Iris pigment epithelial cell (primary cell): ENCODE measurements at regions not wholly inside any gene's neighbourhood (a gene's known extent, or its start where the extent isn't known, plus 50 kb on each side); places are given as distances from the start of the nearest gene placed in this dataset.
"Not testable (repeated sequence)": the region's sequence is repeated elsewhere in the genome, so short reads cannot be mapped to it uniquely, and the experiment has no call there.

Experiments
- DNase-seq: peaks from one replicate; pipeline ENCODE4 v3.0.0-alpha.2; 2011; ENCODE audit warnings: low read depth

GRCh38 chr12:105481392-105482300 is 151.2 kb downstream of the C12orf75 start:
- peak; percentile 40 for DNase-seq

- no peak for DNase-seq
These were observed 152.5 kb downstream of the C12orf75 start for GRCh38 chr12:105482951-105483350.

GRCh38 chr12:105483691-105484090 is 153.2 kb downstream of the C12orf75 start:
- DNase-seq, result no peak

DNA sequence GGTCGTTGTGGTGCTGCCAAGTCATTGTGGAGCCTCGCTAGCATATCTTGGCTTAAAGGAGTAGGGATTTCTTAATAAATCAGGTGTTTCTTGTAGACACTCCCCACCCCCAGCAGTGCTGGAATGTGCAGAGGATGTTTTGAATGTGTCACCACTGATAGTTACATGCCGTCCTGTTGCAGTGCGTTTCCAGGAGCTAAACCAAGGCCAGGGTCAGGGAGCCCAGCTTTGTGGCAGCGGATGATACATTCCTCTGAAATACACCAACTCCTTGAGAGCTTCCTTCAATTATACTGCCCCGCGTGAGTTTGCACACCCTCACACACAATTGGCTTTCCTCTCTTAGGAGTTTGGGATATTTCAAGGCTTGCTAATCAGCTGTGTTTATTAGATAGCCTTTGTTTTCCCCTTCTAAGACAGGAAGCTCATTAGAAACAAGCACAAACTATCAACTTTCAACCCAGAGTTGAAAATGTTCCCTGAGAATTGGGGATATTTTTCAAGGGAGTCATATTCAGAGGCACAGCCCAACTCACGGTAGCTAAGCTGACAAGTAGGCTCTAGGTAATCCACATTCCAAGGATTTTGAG is 154.9 kb downstream of the C12orf75 start:
- DNase-seq, result peak; percentile 90

DNA sequence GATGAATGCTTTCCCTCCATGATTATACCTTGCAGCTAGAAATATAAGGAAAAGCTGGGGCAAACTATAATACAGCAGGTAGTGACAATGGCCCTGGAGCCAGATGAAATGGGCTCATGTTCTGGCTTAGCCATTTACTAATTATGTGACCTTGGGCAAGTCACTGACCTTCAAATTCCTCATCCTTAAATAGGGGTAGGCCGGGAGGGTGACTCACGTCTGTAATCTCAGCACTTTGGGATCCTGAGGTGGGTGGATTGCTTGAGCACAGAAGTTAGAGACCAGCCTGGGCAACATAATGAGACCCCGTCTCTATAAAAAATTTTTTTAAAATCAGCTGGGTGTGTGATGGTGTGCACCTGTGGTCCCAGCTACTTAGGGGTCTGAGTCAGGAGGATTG is 155.4 kb downstream of the C12orf75 start:
- DNase-seq, result peak; percentile 34

DNA sequence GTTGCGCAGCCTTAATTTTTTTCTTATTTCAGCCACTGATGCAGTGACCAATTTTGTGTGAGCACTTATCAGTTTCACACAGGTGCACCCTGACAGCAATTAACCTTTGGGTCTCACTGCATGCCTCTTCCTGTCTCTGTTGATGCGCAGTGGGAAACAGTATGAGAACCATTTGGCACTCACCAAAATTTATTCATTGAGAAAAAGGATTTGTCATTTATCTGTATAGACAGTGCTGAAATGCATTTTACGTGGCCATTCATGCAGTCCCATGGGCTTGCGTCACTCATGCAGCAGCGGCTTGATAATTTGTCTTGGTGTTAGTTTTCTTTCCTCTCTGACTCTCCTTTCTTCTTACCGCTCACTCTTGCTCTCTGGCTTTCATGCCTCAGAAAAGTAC is 157.5 kb downstream of the C12orf75 start:
- DNase-seq, result peak; percentile 14

- peak; percentile 45 for DNase-seq
These were observed 162.4 kb downstream of the C12orf75 start for GRCh38 chr12:105492591-105493545.

DNA sequence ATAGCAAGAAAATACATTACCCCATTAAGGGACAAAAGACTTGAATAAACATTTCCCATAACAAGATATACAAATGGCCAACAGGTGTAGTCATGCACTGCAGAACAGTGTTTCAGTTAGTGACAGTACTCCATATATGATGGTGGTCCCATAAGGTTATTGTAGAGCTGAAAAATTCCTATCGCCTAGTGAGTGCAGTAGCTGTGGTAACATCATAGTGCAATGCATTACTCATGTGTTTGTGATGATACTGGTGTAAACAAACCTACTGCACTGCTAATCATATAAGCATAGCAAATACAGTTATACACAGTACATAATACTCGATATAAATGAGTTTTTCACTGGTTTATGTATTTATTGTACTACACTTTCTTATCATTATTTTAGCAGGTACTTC is 168.7 kb downstream of the C12orf75 start:
- no peak for DNase-seq

- DNase-seq, result not testable (repeated sequence)
These were observed 170.2 kb downstream of the C12orf75 start for GRCh38 chr12:105500676-105501075.

DNA sequence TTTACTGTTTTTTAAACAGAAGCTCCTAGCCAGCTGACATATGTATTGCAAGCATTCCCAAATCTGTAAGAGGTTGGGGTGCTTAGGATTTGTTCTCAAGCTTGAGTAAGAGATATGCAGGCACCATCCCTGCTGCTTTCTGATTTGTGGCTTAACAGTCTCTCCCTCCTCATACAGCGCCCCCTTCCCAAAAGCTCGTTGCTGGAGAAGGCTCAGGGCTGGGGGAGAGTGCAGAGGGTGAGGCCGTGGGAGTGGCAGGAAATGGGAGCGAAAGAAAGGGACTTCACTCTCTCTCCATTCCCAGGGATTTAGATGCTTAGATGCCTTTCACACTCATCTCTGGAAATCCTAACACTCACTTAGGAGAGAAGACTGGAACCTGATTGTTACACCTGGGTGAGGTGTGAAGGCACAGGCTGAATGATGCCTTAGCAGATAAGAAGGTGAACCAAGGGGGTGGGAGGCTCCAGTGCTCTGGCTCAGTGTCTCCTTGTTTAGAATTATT is 172.0 kb downstream of the C12orf75 start:
- no peak for DNase-seq

DNA sequence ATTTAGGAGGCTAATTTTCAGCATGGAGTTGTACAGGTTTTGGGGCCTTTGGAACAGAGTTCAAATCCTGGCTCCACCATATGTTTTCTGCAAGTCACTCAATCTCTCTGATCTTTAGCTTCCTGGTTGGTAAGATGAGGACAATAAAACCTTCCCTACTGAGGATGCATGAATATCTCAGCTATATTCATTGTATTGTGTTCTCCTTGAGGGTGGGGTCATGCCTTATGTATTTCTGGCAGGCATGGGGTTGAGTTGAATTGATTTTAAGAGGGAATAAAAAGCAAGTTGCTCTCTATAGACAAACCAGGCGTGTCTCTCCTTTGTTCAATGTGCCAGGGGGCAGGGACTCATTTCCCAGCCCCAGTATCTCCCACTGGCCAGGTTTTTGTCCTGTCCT is 173.1 kb downstream of the C12orf75 start:
- no peak for DNase-seq

GRCh38 chr12:105504286-105504685 is 173.8 kb downstream of the C12orf75 start:
- no peak for DNase-seq

- DNase-seq, result no peak
These were observed 176.3 kb downstream of the C12orf75 start for GRCh38 chr12:105506678-105507310.

DNA sequence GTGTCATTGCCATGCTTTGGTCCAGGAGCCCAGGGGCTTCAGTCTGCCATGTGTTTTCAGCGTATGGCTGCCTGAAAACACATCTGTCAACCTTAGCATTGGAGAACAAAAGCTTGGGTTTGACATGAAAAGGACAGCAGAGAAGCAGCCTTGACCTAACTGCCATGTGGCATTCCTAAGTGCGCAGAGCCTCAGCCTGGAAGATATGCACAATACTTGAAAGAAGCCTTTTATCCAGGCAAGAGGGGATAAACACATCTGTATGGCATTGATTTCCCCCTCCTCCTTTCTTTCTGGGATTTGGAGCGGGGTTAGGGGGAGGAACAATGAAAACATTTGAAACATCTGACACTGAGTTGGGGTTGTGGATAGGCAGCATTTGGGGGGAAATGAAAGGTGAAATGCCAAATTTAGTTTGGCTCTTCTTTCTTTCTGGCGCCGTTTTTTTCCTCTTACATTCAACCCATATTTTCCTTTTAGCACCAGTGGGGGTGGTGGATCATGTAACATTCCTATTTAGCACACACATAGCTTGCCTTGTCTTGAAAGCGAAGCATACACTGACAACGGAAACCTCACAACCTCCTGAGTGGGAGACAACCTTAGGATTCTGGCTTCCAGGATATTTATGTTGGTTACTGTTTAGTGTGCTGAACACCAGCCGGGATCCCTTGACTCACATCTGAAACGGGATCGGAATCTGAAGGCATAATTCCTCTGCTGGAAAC is 177.0 kb downstream of the C12orf75 start:
- DNase-seq, result peak; percentile 21

- no peak for DNase-seq
These were observed 177.6 kb downstream of the C12orf75 start for GRCh38 chr12:105508096-105508495.

- DNase-seq, result no peak
These were observed 180.0 kb downstream of the C12orf75 start for GRCh38 chr12:105510526-105510925.

DNA sequence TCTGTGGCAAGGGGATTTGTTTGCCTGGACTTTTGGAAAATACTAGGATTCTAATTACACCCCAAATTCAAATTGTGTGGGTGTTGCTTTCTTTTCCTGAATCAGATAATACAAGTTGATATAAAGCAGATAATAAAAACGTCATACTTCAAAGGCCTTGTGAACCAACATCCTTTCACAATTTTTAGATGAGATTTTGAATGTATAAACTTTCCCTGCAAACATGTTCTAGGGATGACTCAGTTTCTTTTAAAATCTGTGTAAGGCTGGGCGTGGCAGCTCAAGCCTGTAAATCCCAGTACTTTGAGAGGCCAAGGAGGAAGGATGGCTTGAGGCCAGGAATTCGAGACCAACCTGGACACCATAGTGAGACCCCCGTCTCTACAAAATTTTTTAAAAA is 182.4 kb downstream of the C12orf75 start:
- DNase-seq, result peak; percentile 11

DNA sequence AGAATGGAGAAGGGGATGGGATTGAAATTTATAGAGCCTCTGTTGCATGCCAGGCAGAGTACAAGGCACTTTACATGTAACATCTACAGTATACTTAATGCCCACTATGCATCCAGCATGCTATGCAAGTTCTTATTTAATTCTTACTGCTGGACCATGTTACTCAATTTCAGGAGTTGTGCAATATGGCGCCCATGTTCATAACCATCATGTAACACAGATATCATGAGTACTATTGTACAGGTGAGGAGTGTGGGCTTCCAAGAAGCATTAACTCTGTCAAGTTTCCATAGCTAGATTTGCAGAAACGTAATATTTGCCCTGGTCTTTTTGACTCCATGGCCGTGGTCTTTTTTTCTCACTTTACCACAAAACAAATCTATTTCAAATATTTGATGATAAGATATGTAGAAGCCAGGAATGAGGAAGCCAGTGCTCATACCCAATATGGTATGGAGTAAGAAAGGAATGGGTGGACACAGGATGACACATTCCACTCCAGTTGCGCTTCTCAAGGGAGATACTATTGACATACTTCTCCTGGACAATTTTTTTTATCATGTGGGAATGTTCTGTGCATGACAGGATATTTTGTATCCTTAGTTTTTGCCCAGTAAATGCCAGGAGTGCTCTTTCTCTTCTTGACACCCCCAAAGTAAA is 191.8 kb downstream of the C12orf75 start:
- peak; percentile 22 for DNase-seq

DNA sequence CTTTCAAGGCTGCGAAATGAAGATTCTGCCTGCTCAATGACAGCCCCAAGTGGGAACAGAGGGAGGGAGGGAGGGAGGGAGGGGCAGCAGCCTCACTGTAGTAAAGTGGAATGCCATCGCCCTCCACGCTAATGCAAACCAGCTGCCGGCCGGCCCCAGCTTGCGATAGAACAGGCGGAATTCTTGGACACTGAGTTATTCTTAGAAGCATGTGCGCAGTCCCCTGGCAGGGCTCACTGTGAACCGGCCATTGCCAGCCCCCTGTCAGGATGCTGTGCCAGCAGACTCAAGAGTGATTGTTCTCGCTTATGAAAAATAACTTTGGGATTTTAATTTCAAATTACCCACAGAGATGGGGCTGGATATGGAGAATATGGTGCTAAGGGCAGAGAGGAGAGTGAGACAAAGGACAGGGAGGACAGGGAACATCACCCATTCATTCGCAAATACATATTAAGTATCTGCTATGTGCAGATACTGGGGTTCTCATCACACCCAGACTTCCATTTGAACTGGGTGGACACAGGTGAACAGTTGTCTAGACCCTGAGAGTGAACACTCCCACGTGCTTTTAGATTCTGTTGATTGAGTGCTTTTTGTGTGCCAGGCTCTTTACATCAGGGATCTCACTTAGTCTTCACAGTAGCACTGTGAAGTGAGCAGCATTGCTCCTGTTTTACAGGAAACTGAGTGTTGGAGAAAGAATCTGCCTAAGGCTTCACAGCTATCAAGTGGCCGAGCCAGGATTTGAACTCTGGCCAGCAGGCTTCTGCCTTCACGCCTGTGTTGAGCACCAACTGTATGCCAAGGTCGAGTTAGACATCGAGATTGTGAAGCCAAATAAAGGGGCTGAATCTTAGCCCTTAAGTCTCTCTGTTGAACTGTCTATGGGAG is 192.9 kb downstream of the C12orf75 start:
- peak; percentile 74 for DNase-seq
